Large intestine (tissue), 3 donors: ENCODE measurements at regions not wholly inside any gene's neighbourhood (a gene's known extent, or its start where the extent isn't known, plus 50 kb on each side); places are given as distances from the start of the nearest gene placed in this dataset.

Experiments
- DNase-seq, 2 donors: peaks; one replicate each; pipeline versions ENCODE4 v3.0.0 to v3.0.0-alpha.2; 2013
- H3K27ac ChIP-seq: one replicate; pipeline ENCODE4 v1.5.1; 2013; ENCODE audit warnings: low read length
- H3K27me3 ChIP-seq: 2 replicates; pipeline ENCODE4 v1.6.1; 2013; ENCODE audit warnings: low read length; ENCODE audit not compliant: control insufficient read depth, insufficient read depth
- H3K36me3 ChIP-seq: 2 replicates; pipeline ENCODE4 v1.6.1; 2013; ENCODE audit warnings: low read length; ENCODE audit not compliant: control insufficient read depth, insufficient read depth
- H3K4me1 ChIP-seq: one replicate; pipeline ENCODE4 v1.6.1; 2013; ENCODE audit warnings: low read length; ENCODE audit not compliant: control insufficient read depth, insufficient read depth
- H3K4me3 ChIP-seq: one replicate; pipeline ENCODE4 v1.5.1; 2013; ENCODE audit warnings: low read length
- H3K9me3 ChIP-seq: one replicate; pipeline ENCODE4 v1.6.1; 2013; ENCODE audit warnings: mild to moderate bottlenecking, low read depth, low read length, moderate library complexity; ENCODE audit not compliant: control insufficient read depth
- WGBS: methylation state at CpG from one replicate; pipeline ENCODE4 v1.1.5; 2013; ENCODE audit warnings: low lambda C conversion rate; ENCODE audit not compliant: insufficient coverage; 5-methylcytosine and 5-hydroxymethylcytosine counted together

- H3K4me3 ChIP-seq = no peak overlapping the region
- H3K9me3 ChIP-seq = no peaks in the 10 kb centered on the region
- H3K27ac ChIP-seq = no peak overlapping the region
- WGBS = 0% methylated on average over 1 of the region's 2 CpGs
- no peaks in the 10 kb centered on the region for H3K36me3 ChIP-seq
- peaks cover 2% of the 10 kb centered on the region for H3K27me3 ChIP-seq
- no peaks in the 10 kb centered on the region for H3K4me1 ChIP-seq
- no peak for DNase-seq
These were observed 64.8 kb upstream of the CLSTN2 start for GRCh38 chr3:139870000-139870675.

- DNase-seq = no peak
- H3K27ac ChIP-seq = no peak overlapping the region
- no peak overlapping the region for H3K4me3 ChIP-seq
- no peaks in the 10 kb centered on the region for H3K9me3 ChIP-seq
- 100% methylated on average over 2 of the region's 2 CpGs for WGBS
- H3K27me3 ChIP-seq = peaks cover 2% of the 10 kb centered on the region
- no peaks in the 10 kb centered on the region for H3K4me1 ChIP-seq
- no peaks in the 10 kb centered on the region for H3K36me3 ChIP-seq
These were observed 66.2 kb upstream of the CLSTN2 start for GRCh38 chr3:139868773-139869172.

- no peaks in the 10 kb centered on the region for H3K27me3 ChIP-seq
- H3K36me3 ChIP-seq = no peaks in the 10 kb centered on the region
- H3K27ac ChIP-seq = no peak overlapping the region
- WGBS = 80% methylated on average over 1 of the region's 3 CpGs
- no peaks in the 10 kb centered on the region for H3K4me1 ChIP-seq
- no peak overlapping the region for H3K4me3 ChIP-seq
- no peaks in the 10 kb centered on the region for H3K9me3 ChIP-seq
- no peak for DNase-seq
These were observed 86.3 kb upstream of the CLSTN2 start for GRCh38 chr3:139848660-139849059.

- no peaks in the 10 kb centered on the region for H3K9me3 ChIP-seq
- WGBS = no CpG with 5 or more reads among the region's 1 CpG
- H3K4me3 ChIP-seq = no peak overlapping the region
- H3K36me3 ChIP-seq = no peaks in the 10 kb centered on the region
- no peak overlapping the region for H3K27ac ChIP-seq
- no peak for DNase-seq
- no peaks in the 10 kb centered on the region for H3K4me1 ChIP-seq
- no peaks in the 10 kb centered on the region for H3K27me3 ChIP-seq
These were observed 88.3 kb upstream of the CLSTN2 start for GRCh38 chr3:139846729-139847128.

GRCh38 chr3:139839659-139840058, 95.3 kb upstream of the CLSTN2 start:
- Histone ChIP-seq H3K27me3 (no peaks in the 10 kb centered on the region), H3K4me1 (no peaks in the 10 kb centered on the region), H3K4me3 (no peak overlapping the region), H3K36me3 (no peaks in the 10 kb centered on the region), H3K9me3 (no peaks in the 10 kb centered on the region), H3K27ac (no peak overlapping the region)
- DNase-seq = no peak
- no CpG with 5 or more reads among the region's 3 CpGs for WGBS

GRCh38 chr3:139839014-139839413, 96.0 kb upstream of the CLSTN2 start:
- no peak for DNase-seq
- H3K4me3 ChIP-seq = no peak overlapping the region
- H3K4me1 ChIP-seq = no peaks in the 10 kb centered on the region
- no CpG with 5 or more reads among the region's 1 CpG for WGBS
- no peaks in the 10 kb centered on the region for H3K9me3 ChIP-seq
- H3K36me3 ChIP-seq = no peaks in the 10 kb centered on the region
- H3K27ac ChIP-seq = no peak overlapping the region
- no peaks in the 10 kb centered on the region for H3K27me3 ChIP-seq

GRCh38 chr3:139838269-139838957, 96.6 kb upstream of the CLSTN2 start:
- WGBS = no CpG with 5 or more reads among the region's 3 CpGs
- DNase-seq = no peak
- H3K4me1 ChIP-seq = no peaks in the 10 kb centered on the region
- no peaks in the 10 kb centered on the region for H3K36me3 ChIP-seq
- no peaks in the 10 kb centered on the region for H3K9me3 ChIP-seq
- H3K4me3 ChIP-seq = no peak overlapping the region
- H3K27me3 ChIP-seq = no peaks in the 10 kb centered on the region
- H3K27ac ChIP-seq = no peak overlapping the region

GRCh38 chr3:139836698-139837464, 98.1 kb upstream of the CLSTN2 start:
- no peak for DNase-seq
- H3K36me3 ChIP-seq = no peaks in the 10 kb centered on the region
- H3K27me3 ChIP-seq = peaks cover 4% of the 10 kb centered on the region
- H3K9me3 ChIP-seq = no peaks in the 10 kb centered on the region
- no peak overlapping the region for H3K4me3 ChIP-seq
- no peaks in the 10 kb centered on the region for H3K4me1 ChIP-seq
- 67% methylated on average over 1 of the region's 4 CpGs for WGBS
- no peak overlapping the region for H3K27ac ChIP-seq

GRCh38 chr3:139835830-139836683, 98.9 kb upstream of the CLSTN2 start:
- Histone ChIP-seq H3K4me1 (no peaks in the 10 kb centered on the region), H3K9me3 (no peaks in the 10 kb centered on the region), H3K4me3 (no peak overlapping the region), H3K36me3 (no peaks in the 10 kb centered on the region), H3K27ac (no peak overlapping the region), H3K27me3 (peaks cover 4% of the 10 kb centered on the region)
- DNase-seq = no peak
- no CpG with 5 or more reads among the region's 7 CpGs for WGBS

GRCh38 chr3:139832998-139833397, 102.0 kb upstream of the CLSTN2 start:
- Histone ChIP-seq H3K4me1 (no peaks in the 10 kb centered on the region), H3K27ac (no peak overlapping the region), H3K27me3 (peaks cover 4% of the 10 kb centered on the region), H3K4me3 (no peak overlapping the region), H3K36me3 (no peaks in the 10 kb centered on the region), H3K9me3 (no peaks in the 10 kb centered on the region)
- WGBS = no CpG with 5 or more reads among the region's 4 CpGs
- DNase-seq = no peak
